ENCODE measurements at regions not wholly inside any gene's neighbourhood (a gene's known extent, or its start where the extent isn't known, plus 50 kb on each side); places are given as distances from the start of the nearest gene placed in this dataset.

DNA sequence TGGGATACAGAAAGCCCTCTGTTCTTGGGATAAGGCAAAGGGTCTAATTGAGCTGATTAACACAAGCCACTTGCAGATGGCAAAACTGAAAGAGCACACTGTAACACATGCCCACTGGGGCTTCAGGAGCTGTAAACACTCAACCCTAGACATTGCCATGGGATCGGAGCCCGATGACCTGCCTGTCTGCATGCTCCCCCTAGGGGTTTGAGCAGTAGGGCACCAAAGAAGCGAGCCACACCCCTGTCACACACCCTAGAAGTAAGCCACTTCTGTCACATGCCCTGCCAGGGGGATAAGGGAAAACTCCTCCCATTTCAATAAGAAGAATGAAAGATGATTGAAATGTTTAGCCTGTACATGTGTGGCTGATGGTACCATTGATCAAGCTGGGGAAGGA, 81.3 kb upstream of the IRX6 start:
- DNase-seq: no peak

DNA sequence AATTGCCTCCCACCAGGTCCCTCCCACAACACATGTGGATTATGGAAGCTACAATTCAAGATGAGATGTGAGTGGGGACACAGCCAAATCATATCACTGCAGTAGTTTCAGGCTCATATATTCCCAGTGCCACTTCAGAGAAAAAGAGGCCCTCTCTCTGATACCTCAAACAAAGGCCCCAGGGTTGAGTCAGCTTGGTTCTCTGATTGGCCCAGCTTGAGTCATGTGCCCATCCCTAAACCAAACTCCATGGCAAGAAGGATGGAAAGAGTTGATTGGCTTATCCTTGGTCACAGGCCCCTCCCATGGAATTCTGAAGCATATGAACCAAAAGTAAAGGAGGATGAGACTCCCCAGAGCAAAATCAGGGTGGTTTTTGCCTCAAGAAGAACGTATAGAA, 75.9 kb upstream of the IRX6 start:
- DNase-seq: no peak

DNA sequence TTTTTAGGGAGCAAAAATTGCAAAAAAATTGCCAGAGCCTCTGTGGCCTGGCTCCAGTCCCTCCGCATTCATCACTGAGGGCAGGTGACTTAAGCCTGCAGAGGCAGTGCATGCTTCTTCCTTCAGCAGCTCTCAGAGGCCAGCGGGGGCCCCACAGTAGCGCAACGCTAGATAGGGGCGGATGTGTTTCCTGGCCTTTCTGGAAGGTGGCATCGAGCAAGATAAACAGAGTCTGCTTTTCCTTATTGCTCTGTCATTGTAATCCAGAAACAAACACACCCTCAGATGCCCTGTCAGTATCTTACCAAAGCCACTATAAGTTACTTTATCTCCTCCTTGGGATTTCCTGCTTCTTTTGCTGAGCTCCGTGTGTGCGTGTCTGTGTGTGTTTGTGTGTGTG, 75.5 kb upstream of the IRX6 start:
- no peak for DNase-seq

DNA sequence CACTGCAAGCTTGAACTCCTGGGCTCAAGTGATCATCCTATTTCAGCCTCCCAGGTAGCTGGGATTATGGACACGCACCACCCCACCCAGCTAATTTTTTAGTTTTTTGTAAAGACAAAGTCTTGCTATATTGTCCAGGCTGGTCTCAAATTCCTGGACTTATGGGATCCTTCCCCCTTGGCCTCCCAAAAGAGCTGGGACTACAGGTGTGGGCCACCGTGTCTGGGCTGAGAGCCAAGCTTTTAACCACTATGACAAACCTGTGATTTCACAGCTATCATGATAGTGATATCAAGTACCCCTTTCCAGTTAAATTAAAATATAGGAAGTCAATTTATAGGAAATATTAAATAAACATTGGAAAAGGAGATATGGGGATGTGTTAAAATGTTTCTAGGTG, 74.6 kb upstream of the IRX6 start:
- no peak for DNase-seq

DNA sequence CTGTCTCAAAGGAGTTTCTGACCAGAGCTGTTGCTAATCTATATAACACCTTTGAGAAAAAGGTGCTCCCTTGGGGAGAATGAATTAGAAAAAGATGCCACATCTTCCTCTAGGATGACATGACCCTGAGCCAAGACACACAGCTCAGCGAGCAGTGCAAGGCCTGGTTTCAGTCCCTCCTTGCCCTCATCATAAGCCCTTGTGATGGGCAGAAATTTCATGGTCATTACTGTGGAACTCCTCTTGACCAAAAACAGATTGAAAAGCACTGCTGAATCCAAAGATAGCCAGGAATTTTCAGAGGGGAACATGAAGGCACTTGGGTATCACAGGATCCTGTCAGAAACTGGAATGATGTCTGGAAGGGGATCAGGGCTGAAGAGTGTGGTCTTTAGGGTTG, 74.1 kb upstream of the IRX6 start:
- DNase-seq: no peak

DNA sequence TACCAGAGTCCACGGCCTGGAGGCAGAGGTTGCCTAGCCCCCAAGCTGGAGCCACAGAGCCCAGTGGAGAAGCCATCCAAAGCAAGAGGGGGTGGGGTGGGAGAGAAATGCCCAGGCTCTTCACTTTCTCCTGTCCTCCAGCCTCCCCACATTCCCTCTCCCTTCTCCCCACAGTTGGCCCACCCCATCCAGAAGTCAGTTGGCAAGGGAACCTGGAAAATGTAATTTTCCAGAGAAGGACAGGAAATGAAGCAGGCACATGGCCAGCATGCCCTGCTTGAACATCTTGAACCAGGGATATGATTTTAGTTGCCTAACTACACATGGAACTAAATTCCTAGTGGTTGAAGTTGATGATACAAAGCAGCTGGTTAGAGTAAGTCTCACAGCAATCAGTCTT, 73.3 kb upstream of the IRX6 start:
- DNase-seq: no peak

DNA sequence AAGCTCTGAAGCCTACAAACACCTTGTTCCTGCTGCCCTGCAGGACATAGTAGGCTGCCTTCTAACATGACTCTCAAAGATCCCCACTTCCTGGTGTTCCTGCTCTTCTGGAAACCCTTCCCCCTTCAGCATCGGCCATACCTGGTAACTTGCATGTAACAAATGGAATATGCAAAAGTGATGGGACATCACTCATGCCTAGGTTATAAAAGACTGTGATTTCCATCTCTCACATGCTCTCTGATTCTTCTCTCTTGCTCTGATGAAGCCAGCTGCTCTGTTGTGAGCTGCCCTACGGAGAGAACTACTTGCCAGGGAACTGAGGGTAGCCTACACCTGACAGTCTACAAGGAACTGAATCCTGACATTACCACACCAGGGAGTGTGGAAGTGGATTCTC, 72.9 kb upstream of the IRX6 start:
- DNase-seq: no peak

DNA sequence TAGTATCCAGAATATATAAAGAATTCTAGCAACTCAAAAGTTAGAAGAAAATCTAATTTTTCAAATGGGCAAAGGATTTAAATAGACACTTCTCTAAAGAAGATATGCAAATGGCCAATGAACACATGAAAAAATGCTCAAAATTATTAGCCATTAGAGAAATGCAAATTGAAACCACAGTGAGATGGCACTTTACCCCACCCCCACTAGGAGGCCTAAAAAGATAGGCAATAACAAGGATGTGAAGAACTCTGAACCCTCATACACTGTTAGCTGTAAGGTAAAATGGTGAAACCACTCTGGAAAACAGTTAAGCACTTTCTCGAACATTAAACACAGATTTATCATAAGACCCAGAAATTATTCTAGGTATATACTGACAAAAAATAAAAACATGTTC, 71.4 kb upstream of the IRX6 start:
- DNase-seq: no peak

DNA sequence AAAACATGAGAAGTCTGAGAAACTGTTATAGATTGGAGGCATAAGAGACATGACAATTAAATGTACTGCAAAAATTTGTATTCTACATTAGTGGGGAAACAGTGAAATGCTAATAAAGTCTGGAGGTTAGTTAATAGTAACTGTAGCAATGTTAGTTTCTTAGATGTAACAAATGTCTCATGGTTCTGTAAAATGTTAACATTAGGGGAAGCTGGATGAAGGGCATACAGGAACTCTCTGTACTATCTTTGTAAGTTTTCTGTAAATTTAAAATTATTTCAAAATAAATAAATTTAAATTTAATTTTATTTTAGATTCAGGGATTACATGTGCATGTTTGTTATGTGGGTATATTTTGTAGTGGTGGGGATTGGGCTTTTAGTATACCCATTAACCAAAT, 70.0 kb upstream of the IRX6 start:
- no peak for DNase-seq

DNA sequence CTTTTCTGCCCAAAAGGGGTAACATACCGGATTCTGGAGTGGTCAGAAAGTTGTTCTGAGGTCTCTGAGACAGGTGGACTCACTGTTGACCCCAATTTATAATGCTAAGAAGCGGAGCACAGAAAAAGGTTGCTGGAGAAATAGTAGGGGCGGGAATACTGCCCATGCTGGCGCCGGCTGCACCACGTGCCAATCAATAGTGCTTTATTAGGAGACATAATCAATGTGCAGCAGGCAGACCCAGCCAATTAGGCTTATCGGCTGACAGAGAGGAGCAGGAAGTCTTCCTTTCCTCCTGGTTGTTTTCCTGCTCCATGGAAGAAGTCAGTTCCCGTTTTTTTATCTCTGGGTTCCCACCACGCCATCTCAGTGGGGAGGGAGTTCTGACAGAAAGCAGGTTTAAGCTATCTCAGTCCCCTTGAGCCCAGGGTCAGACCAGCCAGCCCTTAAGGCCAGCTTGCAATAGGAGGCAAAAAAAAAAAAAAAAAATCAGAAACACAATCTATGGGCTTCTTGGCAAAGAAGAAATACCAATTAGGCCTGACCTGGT, 68.2 kb upstream of the IRX6 start:
- no peak for DNase-seq

DNA sequence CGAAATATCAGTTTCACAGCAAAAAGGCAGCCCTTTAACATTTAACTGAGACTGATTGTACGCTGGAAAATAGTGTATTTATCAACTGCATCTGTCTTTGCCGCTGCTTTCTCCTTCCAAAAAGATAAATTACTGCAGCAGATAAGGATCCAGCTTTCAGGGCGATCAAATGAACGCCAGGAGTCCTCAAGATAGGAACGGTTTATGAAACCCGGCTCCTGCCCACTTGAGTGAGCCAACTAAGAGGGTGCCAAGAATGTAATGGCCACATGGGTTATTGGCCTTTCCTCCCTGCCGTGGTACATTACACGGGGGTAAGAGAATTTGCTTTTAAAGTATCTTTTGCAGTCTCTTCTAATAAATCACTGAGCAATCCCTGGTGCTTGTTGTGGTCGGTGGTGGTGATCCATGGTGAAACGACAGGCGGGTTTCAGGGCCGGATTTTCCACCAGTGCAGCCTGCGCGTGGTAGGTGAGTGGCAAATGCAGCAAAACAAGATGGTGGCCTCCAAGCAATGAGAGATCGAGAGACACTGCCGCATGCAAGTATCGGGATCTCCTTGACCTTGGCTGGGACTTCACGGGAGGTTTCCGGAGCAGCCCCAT, 67.5 kb upstream of the IRX6 start:
- DNase-seq: no peak

DNA sequence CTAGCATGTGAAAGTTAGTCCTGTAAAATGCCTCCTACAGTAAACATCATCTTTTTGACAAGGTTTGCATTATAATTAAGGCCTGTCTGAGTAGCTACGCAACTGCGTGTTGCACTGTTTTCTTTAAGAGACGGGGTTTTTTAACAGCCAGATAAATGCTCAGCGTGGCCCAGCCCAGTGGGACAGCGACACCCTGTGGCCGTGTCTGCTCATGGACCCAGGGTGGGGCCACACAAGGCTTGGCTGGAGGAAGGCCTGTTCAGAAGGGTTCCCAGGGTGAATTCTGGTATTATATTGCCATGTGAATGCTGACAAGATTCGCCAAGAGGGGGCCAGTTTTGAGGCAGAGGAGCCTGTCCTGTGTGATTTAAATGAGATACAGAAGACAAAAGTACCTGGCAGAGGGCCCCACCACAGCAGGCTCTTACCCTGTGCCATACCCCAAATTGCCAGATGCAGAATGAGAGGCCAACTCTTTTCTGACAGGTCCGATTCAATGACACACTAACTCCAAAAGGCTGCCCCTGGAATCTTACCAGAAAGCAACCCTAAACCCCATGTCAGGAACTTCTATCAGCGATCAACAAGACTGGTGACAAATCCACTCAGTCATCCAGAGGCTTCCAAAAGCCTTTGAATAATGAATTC, 65.9 kb upstream of the IRX6 start:
- DNase-seq: no peak

DNA sequence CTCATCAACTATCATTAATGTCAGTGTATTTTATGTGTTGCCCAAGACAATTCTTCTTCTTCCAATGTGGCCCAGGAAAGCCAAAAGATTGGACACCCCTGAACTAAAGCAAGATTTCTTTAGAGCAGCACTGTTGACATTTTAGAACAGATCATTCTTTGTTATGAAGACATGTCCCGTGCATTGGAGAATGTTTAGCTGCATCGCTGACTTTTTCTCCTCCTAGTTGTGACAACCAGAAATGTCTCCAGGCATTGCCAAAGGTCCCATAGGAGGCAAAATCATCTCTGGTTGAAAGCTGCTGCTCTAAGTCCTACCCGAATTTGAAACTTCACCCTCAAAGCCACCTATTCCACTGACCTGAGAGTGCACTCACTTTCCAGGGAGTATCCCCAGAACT, 62.7 kb upstream of the IRX6 start:
- no peak for DNase-seq

DNA sequence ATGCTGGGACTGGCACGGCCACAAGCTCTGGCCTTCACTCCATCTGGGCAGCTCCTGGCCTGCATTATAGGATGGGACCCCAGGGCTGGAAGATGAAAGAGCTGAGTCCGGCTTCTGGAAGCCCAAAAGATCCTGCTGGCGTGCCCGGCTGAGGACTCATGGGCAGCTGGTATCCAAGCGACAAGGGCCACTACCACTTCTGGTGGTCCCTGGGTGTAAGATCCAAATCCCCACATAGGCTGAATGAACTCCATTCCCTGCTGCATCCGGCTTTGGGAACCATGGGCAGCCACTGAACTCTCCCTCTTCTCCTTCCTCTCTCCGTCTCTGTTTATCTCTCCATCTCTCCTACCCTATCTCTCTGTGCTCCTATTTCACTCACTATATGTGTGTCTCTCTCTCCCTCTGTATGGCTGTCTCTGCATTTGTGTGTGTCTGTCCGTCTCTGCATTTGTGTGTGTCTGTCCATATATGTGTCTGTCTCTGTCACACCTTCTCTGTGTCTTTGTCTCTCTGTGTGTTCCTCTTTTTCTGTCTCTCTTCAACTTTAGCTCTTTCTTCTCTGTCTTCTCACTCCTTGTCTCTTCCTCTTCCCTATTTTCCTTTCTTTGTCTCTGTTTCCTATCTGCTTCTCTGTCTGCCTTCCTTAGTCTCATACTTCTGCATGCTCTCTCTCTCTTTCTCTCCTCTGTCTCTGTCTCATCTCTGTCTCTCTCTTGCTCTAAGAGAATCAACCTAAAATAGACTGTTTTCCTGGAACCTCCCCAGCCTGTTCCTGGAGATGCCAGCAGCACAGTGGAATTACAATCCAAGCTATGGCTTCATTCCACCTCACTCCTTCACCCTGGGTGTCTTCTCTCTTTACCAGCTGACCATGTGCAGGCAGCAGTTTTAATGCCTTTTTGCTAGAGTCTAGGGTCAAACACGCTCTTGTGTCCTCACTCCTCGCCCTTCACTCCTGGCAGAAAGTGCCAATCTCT, 60.4 kb upstream of the IRX6 start:
- DNase-seq: no peak

DNA sequence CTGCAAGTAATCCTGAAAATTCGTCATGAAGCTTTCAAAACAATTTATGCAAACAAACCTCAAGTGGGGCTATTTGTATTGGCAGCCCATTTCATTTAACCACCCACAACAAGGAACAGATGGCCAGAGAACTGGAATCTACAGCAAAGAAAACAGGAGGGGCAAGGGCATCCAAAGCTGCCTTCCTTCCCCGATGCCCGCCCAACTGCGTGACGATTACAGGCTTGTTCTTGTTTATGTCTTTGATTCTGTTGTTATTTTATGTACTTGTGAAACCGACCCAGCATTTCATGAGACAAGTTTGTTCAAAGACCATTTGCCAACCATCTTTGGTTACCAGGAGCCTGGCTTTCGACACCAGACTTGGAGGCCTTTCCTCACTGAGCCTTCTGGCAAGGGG, 59.1 kb upstream of the IRX6 start:
- DNase-seq: no peak

DNA sequence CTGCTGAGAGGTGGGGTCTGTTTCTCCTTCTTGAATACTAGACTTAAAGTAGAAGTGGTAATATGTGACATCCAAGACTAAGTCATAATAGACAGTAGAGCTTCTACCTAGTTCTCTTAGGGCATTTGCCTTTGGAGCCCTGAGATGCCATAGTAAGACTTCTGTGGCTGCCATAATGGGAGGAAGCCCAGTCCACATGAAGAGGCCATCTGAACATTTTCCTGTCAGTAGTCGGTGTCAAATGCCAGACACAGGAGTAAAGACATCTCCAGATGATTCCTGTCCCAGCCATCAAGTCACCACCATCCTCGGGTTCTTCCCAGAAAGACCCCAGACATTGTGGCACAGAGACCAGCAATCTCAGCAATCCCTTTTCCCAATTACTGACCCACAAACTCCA, 58.1 kb upstream of the IRX6 start:
- DNase-seq: no peak

DNA sequence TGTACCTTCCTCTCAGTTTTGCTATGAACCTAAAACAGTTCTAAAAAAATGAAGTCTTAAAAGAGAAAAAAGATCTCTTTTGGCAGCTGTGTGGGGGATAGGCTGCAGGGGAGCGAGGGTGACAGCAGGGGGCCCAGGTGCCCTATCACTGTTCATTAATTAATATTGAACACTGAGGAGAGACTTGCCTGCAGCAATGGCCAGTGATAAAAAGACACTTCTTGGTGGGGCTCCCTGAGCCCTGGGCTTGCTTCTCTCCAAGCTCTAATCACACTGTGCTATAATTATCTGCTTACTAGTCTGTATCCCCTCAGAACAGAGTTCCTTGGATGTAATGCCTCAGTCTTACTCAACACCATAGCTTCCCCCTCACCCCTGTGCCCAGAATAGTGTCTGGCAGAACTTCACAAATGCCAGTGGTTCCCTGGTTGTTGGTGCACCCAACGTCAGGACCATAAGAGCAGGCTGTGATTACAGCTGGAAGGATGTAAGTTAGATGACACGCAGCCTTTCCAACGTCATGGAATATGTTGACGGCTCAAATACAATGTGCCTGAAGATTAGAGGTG, 52.0 kb upstream of the IRX6 start:
- DNase-seq: no peak

DNA sequence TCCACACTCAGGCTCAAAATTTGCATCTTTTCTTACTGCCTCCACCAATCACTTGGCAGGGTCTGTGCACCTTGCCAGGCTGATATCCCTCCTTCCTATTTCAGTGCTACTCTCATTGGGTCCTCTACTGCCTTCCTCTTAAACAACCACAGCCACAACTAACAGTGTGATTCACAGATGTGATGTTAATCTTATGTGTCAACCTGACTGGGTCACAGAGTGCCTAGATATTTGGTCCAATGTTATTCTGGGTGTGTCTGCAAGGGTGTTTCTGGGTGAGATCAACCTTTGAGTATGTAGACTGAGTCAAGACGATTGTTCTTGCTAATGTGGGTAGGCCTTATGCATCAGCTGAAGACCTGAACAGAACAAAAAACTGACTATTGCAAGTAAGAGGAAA, 51.3 kb upstream of the IRX6 start:
- no peak for DNase-seq

DNA sequence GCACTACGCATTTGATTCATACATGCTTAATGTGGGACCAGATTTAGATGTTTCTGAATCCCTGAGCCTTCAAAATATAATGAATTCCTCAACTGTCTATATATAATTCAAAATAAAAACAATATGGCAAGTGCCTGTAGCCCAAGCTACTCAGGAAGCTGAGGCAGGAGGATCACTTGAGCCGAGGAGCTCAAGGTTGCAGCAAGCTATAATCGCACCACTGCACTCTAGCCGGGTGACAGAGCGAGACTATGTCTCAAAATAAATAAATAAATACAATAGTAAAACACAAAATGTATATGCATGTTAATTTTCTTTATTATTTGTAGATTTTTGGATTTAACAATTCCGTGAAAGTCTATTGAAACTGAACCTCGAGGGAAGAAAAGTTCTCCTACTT, 50.6 kb upstream of the IRX6 start:
- DNase-seq: no peak

DNA sequence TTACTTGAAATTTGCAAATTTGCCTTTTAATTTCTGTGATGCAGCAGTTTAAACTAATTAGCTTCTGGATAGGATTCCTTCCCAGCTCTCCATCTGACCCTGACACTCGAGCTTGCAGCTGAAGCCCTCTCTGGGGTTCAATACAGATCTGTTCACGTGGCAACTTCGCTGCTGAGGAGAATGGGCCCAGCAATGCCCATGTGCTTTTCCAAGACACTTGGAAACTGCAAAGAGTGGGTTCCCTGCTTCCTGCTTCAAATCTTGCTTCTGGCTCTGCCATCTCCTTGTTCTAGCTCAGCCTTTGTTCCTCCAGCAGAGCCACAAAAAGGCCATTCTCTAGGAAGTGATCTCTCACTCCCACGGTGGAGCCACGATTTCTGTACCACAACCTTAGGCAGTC, 50.0 kb upstream of the IRX6 start:
- no peak for DNase-seq
